Spleen (tissue), 11 donors: ENCODE measurements at regions not wholly inside any gene's neighbourhood (a gene's known extent, or its start where the extent isn't known, plus 50 kb on each side); places are given as distances from the start of the nearest gene placed in this dataset.

Experiments
- DNase-seq: peaks from one replicate; pipeline ENCODE4 v3.0.0-alpha.2; 2020
- H3K27ac ChIP-seq, 8 donors: fragments of 200-600 bp; sonication (generic) in 7 of 8; 1 replicate in 4 of 8; 2 replicates in 4 of 8; pipeline versions ENCODE4 v1.5.0 to v1.8.0; 2016 to 2021; ENCODE audit warnings: inconsistent platforms in 4 of 8, mild to moderate bottlenecking in 4 of 8, moderate library complexity in 1 of 8
- H3K27me3 ChIP-seq, 7 donors: fragments of 200-600 bp; sonication (generic) in 6 of 7; replicated peaks in 1 of 7; 1 replicate in 4 of 7; 2 replicates in 3 of 7; pipeline versions ENCODE4 v1.5.0 to v1.8.0; 2016 to 2021; ENCODE audit warnings: inconsistent platforms in 3 of 7, mild to moderate bottlenecking in 1 of 7
- H3K36me3 ChIP-seq, 6 donors: fragments of 200-600 bp; sonication (generic) in 5 of 6; 1 replicate in 4 of 6; 2 replicates in 2 of 6; pipeline versions ENCODE4 v1.5.0 to v1.8.0; 2016 to 2021; ENCODE audit warnings: inconsistent platforms in 2 of 6
- H3K4me1 ChIP-seq, 6 donors: fragments of 200-600 bp; sonication (generic) in 5 of 6; 1 replicate in 3 of 6; 2 replicates in 3 of 6; pipeline versions ENCODE4 v1.5.0 to v1.8.0; 2016 to 2021; ENCODE audit warnings: inconsistent platforms in 3 of 6
- H3K4me3 ChIP-seq, 8 donors: fragments of 200-600 bp; sonication (generic) in 7 of 8; 1 replicate in 4 of 8; 2 replicates in 4 of 8; pipeline versions ENCODE4 v1.5.0 to v1.8.0; 2016 to 2021; ENCODE audit warnings: inconsistent platforms in 4 of 8, mild to moderate bottlenecking in 4 of 8, moderate library complexity in 2 of 8
- H3K9me3 ChIP-seq, 8 donors: fragments of 200-600 bp; sonication (generic) in 7 of 8; 1 replicate in 4 of 8; 2 replicates in 4 of 8; pipeline versions ENCODE4 v1.5.0 to v1.8.0; 2016 to 2021; ENCODE audit warnings: inconsistent platforms in 4 of 8
- CTCF ChIP-seq, 11 experiments: fragments of 200-600 bp in 7 of 11; fragments of 450-650 bp in 4 of 11; sonication (generic) in 4 of 11; IDR thresholded peaks in 8 of 11; conservative IDR thresholded peaks in 3 of 11; 1 replicate in 7 of 11; 2 replicates in 4 of 11; pipeline versions ENCODE4 v1.4.0 to v1.8.0; 2016 to 2021; ENCODE audit warnings: antibody characterized with exemption in 11 of 11, inconsistent platforms in 4 of 11, mild to moderate bottlenecking in 1 of 11
- POLR2A ChIP-seq, 3 donors: fragments of 450-650 bp; IDR thresholded peaks; one replicate each; pipeline ENCODE4 v1.5.1; 2017; ENCODE audit warnings: antibody characterized with exemption in 3 of 3, mild to moderate bottlenecking in 1 of 3
- POLR2AphosphoS5 ChIP-seq, 3 donors: sonication (generic); formaldehyde crosslinking; IDR thresholded peaks; one replicate each; pipeline ENCODE4 v1.5.1; 2017; ENCODE audit warnings: antibody characterized with exemption in 3 of 3
- whole genome bisulfite sequencing, 5 donors: extraction: QIAGEN DNeasy Blood & Tissue Kit in 3 of 5; methylation state at CpG; one replicate each; pipeline versions ENCODE4 v1.1.5 to v1.1.7; 2013 to 2018; 5-methylcytosine and 5-hydroxymethylcytosine counted together
- intact Hi-C: fragments of 100-400 bp; cut with DNase I; formaldehyde crosslinking; loops from one replicate; pipeline ENCODE4 v1.15.0; 2023; ENCODE audit warnings: low total_unique reads
- donor health status: healthy with polysubstance abuse.
- donor health status: DM: no; HTN: no; CAD: no; lungs with moderate emphysema.
- donor health status: DM: no; HTN: no; CAD: no.
- donor health status: Bipolar disorder and iron deficiency.
- donor health status: healthy.
- donor health status: DM: no; HTN: no; CAD: no.
- donor health status: DM: yes; HTN: yes; CAD: no.

DNA sequence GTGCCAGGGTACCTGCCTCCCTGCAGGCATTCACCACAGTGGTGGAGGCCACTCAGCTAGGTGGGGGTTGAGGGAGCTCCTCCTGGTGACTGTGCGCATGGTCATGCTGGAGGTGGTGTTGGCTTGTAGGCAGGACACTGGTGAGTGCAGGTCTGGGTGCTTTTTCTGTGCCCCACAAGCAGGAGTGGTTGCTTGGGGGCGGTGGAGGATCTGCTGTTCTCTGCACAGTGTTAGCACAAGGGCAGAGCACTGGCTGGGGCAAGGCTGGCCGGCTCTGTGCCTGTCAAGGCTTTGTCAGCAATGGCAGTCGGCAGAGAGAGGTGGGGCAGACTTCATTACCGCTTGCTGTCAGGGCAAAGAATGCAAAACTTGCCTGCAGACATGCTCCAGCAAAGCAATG is 632.1 kb upstream of the ID4 start:
- DNase-seq = no peak
- H3K9me3 ChIP-seq = peaks cover 0 to 40% (median 12%) of the 10 kb centered on the region in 8 donors
- no peaks in the 10 kb centered on the region for H3K36me3 ChIP-seq
- H3K27me3 ChIP-seq = no peaks in the 10 kb centered on the region
- intact Hi-C loops = no loop called here
- no peaks in the 10 kb centered on the region for H3K4me1 ChIP-seq
- no peak overlapping the region for H3K27ac ChIP-seq
- no peak overlapping the region for H3K4me3 ChIP-seq
- TF ChIP-seq POLR2AphosphoS5 (IDR thresholded peaks at IDR 0.05) (no peak), POLR2A (IDR thresholded peaks at IDR 0.05) (no peak), CTCF (IDR thresholded peaks at IDR 0.05 in 8 of 11, conservative IDR thresholded peaks at IDR 0.05 in 3 of 11) (no peak)
- WGBS, 5 donors = 54 to 93% (median 83%) methylated on average over 3 to 5 of the region's 5 CpGs

DNA sequence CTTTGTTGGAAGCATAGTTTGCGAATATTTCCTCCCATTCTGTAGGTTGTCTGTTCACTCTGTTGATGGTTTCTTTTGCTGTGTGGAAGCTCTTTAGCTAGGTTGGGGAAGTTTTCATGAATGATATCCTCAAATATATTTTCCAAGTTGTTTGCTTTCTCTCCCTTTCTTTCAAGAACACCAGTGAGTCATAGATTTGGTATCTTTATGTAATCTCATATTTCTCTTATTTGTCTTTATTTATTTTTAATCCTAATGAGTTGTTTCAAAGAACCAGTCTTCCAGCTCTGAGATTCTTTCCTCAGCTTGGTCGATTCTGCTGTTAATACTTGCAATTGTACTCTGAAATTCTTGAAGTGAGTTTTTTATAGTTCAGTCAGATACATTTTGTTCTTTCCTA is 628.0 kb upstream of the ID4 start:
- WGBS, 5 donors = 70 to 86% (median 74%) methylated on average over 2 of the region's 2 CpGs
- no peak for DNase-seq
- H3K27ac ChIP-seq = no peak overlapping the region
- H3K27me3 ChIP-seq = no peaks in the 10 kb centered on the region
- H3K36me3 ChIP-seq = no peaks in the 10 kb centered on the region
- H3K4me1 ChIP-seq = no peaks in the 10 kb centered on the region
- intact Hi-C loops = no loop called here
- TF ChIP-seq POLR2AphosphoS5 (IDR thresholded peaks at IDR 0.05) (no peak), POLR2A (IDR thresholded peaks at IDR 0.05) (no peak), CTCF (IDR thresholded peaks at IDR 0.05 in 8 of 11, conservative IDR thresholded peaks at IDR 0.05 in 3 of 11) (no peak)
- peaks cover 0 to 17% (median 0%) of the 10 kb centered on the region in 8 donors for H3K9me3 ChIP-seq
- H3K4me3 ChIP-seq = no peak overlapping the region

DNA sequence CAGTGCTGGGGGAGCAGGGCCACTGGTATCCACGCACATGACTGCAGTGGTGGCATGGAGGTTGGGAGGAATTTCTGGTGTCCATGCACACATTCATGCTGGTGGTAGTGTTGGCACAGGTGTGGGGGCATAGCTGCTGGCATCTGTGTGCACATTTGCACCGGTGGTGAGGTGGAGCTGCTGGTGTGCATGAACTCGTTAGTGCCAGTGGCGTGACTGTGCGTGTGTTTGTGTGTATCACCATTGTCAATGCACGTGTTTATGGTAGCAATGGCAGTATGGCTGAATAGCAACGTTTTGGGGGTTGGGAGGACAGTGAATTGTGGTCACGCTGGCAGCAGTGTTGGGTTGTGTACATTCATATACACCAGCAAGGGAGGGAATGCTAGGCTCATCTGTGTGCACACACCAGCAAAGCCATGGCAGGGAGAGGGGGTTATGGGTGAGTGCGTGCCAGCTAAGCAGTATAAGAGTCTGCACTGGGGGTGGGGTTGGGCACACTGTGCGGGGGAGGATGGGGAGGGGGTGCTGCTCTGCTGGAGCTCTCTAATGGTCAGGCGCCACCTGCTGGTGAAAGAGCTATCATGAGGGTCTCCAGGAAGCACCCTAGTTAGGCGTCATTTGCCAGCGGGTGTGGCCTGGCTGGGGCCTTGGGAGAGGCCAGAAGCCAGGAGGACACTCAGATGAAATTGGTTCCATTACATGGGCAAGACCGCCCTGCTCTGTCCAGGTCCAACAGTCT is 626.1 kb upstream of the ID4 start:
- H3K27ac ChIP-seq = no peak overlapping the region
- no peaks in the 10 kb centered on the region for H3K4me1 ChIP-seq
- WGBS, 5 donors = 79 to 84% (median 82%) methylated on average over 12 to 14 of the region's 14 CpGs
- peaks cover 0 to 7% (median 0%) of the 10 kb centered on the region in 8 donors for H3K9me3 ChIP-seq
- peak; percentile 53 for DNase-seq
- H3K36me3 ChIP-seq = no peaks in the 10 kb centered on the region
- intact Hi-C loops = no loop called here
- H3K4me3 ChIP-seq = no peak overlapping the region
- no peaks in the 10 kb centered on the region for H3K27me3 ChIP-seq
- TF ChIP-seq POLR2AphosphoS5 (IDR thresholded peaks at IDR 0.05) = no peak
- TF ChIP-seq POLR2A (IDR thresholded peaks at IDR 0.05) = no peak
- no peak for TF ChIP-seq CTCF (IDR thresholded peaks at IDR 0.05 in 8 of 11, conservative IDR thresholded peaks at IDR 0.05 in 3 of 11)

DNA sequence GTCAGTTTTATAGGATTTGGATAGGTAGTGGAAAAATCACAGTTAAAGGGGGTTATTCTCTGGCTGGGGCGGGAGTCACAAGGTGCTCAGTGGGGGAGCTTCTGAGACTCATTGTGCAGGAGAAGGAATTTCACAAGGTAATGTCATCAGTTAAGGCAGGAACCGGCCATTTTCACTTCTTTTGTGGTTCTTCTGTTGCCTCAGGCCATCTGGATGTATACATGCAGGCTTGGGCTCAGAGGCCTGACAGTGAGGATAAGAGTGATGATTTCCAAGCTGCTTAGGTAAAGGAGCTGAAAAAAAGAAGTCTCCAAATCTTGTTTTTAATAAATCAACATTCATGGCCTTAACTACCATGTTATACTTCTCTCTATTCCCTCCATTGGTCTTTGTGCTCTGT is 622.9 kb upstream of the ID4 start:
- DNase-seq = no peak
- TF ChIP-seq CTCF (IDR thresholded peaks at IDR 0.05 in 8 of 11, conservative IDR thresholded peaks at IDR 0.05 in 3 of 11) (no peak), POLR2AphosphoS5 (IDR thresholded peaks at IDR 0.05) (no peak)
- H3K27me3 ChIP-seq = no peaks in the 10 kb centered on the region
- intact Hi-C loops = no loop called here
- H3K9me3 ChIP-seq = peaks cover 0 to 4% (median 0%) of the 10 kb centered on the region in 8 donors
- no peaks in the 10 kb centered on the region for H3K36me3 ChIP-seq
- WGBS, 5 donors = 70 to 86% (median 75%) methylated on average over 2 of the region's 2 CpGs
- H3K4me1 ChIP-seq = no peaks in the 10 kb centered on the region
- H3K4me3 ChIP-seq = no peak overlapping the region
- no peak overlapping the region for H3K27ac ChIP-seq
